IPS DF 19.7 (cell line): ENCODE measurements at regions not wholly inside any gene's neighbourhood (a gene's known extent, or its start where the extent isn't known, plus 50 kb on each side); places are given as distances from the start of the nearest gene placed in this dataset.

Experiments
- DNase-seq: peaks from one replicate; pipeline ENCODE4 v3.0.0-alpha.2; 2013; ENCODE audit warnings: low read depth, low spot score

- no peak for DNase-seq
Observed at GRCh38 chr2:211228559-211228958, 672.2 kb downstream of the CPS1 start.

GRCh38 chr2:211237586-211238275 is 681.3 kb downstream of the CPS1 start:
- no peak for DNase-seq

- no peak for DNase-seq
Observed at GRCh38 chr2:211241891-211242290, 685.5 kb downstream of the CPS1 start.

GRCh38 chr2:211247751-211248150 is 691.4 kb downstream of the CPS1 start:
- DNase-seq, result no peak

GRCh38 chr2:211248841-211249240 is 692.4 kb downstream of the CPS1 start:
- DNase-seq, result no peak

GRCh38 chr2:211251016-211251415 is 694.6 kb downstream of the CPS1 start:
- DNase-seq, result no peak

- no peak for DNase-seq
Observed at GRCh38 chr2:211258646-211259335, 702.4 kb downstream of the CPS1 start.

GRCh38 chr2:211259831-211260476 is 703.6 kb downstream of the CPS1 start:
- no peak for DNase-seq

GRCh38 chr2:211270257-211270656 is 713.9 kb downstream of the CPS1 start:
- DNase-seq, result no peak

- no peak for DNase-seq
Observed at GRCh38 chr2:211281430-211282073, 725.2 kb downstream of the CPS1 start.

GRCh38 chr2:211302676-211303075 is 746.3 kb downstream of the CPS1 start:
- no peak for DNase-seq

GRCh38 chr2:211306929-211307328 is 750.5 kb downstream of the CPS1 start:
- no peak for DNase-seq
